ENCODE measurements at regions not wholly inside any gene's neighbourhood (a gene's known extent, or its start where the extent isn't known, plus 50 kb on each side); places are given as distances from the start of the nearest gene placed in this dataset.

- TF ChIP-seq, protein P1, sequence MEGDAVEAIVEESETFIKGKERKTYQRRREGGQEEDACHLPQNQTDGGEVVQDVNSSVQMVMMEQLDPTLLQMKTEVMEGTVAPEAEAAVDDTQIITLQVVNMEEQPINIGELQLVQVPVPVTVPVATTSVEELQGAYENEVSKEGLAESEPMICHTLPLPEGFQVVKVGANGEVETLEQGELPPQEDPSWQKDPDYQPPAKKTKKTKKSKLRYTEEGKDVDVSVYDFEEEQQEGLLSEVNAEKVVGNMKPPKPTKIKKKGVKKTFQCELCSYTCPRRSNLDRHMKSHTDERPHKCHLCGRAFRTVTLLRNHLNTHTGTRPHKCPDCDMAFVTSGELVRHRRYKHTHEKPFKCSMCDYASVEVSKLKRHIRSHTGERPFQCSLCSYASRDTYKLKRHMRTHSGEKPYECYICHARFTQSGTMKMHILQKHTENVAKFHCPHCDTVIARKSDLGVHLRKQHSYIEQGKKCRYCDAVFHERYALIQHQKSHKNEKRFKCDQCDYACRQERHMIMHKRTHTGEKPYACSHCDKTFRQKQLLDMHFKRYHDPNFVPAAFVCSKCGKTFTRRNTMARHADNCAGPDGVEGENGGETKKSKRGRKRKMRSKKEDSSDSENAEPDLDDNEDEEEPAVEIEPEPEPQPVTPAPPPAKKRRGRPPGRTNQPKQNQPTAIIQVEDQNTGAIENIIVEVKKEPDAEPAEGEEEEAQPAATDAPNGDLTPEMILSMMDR (IDR thresholded peaks at IDR 0.05): no peak
- TF ChIP-seq POLR2AphosphoS5 (IDR thresholded peaks at IDR 0.05; ENCODE audit: insufficient read depth in 1 of 2, low read depth in 1 of 2) (no peak), POLR2A (IDR thresholded peaks at IDR 0.05) (no peak)
These were observed 149.0 kb upstream of the ZNF217 start for GRCh38 chr20:53742685-53743081.

Data from vagina (tissue), 2 donors.